ENCODE measurements at regions not wholly inside any gene's neighbourhood (a gene's known extent, or its start where the extent isn't known, plus 50 kb on each side); places are given as distances from the start of the nearest gene placed in this dataset.

DNA sequence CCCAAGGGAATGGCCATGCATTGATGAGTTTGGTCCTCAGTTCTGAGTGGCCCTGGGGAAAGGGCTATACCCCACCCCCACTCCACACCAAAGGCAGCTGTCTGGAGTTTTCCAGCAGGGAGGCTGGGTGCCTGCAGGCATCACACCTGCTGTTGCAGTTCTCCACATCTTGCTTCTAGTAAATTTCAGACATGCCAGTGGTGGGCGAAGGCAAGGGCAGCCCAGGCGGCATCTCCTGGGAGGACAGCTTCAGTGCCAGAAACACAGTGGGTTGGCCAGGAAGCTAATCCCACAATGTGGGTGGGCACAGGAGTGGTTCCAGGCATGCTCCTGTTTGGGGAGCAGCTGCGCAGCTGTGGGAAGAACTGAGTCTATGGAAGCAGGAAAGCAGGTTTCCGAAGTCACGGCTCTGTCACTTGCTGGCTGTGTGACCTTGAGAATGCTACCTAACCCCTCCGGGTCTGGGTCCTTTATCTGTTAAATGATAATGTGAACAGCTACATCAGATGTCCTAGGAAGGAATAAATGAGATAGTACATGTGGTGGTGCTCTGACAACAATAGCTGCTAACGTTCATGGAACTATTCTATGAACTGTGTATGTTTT is 84.6 kb upstream of the SPTBN1 start:
- no peak overlapping the region for H3K27ac Mint-ChIP-seq (ENCODE audit: unreplicated experiment)
- no peaks in the 10 kb centered on the region for H3K27me3 Mint-ChIP-seq (ENCODE audit: low read depth)
- H3K36me3 Mint-ChIP-seq (ENCODE audit: low read depth), result peaks cover 5% of the 10 kb centered on the region
- DNase-seq (ENCODE audit: low read depth, low spot score), result no peak
- H3K4me3 Mint-ChIP-seq, result no peak overlapping the region
- TF ChIP-seq, protein P1, sequence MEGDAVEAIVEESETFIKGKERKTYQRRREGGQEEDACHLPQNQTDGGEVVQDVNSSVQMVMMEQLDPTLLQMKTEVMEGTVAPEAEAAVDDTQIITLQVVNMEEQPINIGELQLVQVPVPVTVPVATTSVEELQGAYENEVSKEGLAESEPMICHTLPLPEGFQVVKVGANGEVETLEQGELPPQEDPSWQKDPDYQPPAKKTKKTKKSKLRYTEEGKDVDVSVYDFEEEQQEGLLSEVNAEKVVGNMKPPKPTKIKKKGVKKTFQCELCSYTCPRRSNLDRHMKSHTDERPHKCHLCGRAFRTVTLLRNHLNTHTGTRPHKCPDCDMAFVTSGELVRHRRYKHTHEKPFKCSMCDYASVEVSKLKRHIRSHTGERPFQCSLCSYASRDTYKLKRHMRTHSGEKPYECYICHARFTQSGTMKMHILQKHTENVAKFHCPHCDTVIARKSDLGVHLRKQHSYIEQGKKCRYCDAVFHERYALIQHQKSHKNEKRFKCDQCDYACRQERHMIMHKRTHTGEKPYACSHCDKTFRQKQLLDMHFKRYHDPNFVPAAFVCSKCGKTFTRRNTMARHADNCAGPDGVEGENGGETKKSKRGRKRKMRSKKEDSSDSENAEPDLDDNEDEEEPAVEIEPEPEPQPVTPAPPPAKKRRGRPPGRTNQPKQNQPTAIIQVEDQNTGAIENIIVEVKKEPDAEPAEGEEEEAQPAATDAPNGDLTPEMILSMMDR (conservative IDR thresholded peaks at IDR 0.05), result no peak
- peaks cover 14% of the 10 kb centered on the region for H3K9me3 Mint-ChIP-seq
- H3K4me1 Mint-ChIP-seq, result peaks cover 23% of the 10 kb centered on the region

DNA sequence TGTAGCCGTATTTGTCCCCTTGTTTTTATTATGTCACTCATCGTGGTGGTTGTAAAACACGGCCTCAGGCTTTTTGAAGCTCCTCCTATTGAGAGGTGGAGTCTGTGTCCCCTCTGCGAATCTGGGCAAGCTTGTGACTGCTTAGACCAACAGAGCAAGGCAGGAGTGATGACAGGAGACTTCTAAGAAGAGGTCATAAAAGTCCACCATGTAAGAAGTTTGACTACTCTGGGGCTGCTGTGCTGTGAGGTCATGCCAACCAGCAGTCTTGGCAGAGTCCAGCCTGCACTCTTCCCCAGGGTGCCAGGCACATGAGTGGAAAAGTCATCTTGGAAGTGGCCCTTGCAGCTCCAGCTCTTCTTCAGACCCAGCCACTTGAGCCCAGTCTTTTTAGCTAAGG is 83.8 kb upstream of the SPTBN1 start:
- Mint-ChIP-seq H3K4me1 (peaks cover 28% of the 10 kb centered on the region), H3K27ac (ENCODE audit: unreplicated experiment) (no peak overlapping the region), H3K4me3 (no peak overlapping the region), H3K9me3 (peaks cover 13% of the 10 kb centered on the region), H3K36me3 (ENCODE audit: low read depth) (peaks cover 5% of the 10 kb centered on the region), H3K27me3 (ENCODE audit: low read depth) (no peaks in the 10 kb centered on the region)
- TF ChIP-seq, protein P1 (conservative IDR thresholded peaks at IDR 0.05), result no peak
- no peak for DNase-seq (ENCODE audit: low read depth, low spot score)

DNA sequence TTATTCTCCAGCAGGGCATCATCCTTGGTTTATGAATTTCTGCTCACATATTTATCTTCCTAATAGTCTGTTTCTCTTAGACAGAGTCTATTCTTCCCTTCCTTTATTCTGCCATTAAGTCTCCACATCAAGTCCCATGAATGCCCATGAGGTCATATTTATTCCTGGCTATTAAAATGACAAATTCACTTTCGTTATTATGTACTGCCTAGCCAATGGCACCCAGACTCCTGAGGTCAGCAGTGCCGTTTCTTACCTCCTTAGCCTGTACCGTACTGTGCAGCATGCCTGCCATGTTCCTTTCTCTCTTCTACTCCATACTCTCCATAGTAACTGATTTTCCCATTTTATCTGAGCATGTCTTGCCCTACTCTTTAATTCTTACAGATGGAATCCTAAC is 82.3 kb upstream of the SPTBN1 start:
- no peaks in the 10 kb centered on the region for H3K36me3 Mint-ChIP-seq (ENCODE audit: low read depth)
- TF ChIP-seq, protein P1 (conservative IDR thresholded peaks at IDR 0.05), result no peak
- DNase-seq (ENCODE audit: low read depth, low spot score), result no peak
- no peak overlapping the region for H3K4me3 Mint-ChIP-seq
- peaks cover 30% of the 10 kb centered on the region for H3K4me1 Mint-ChIP-seq
- no peak overlapping the region for H3K27ac Mint-ChIP-seq (ENCODE audit: unreplicated experiment)
- H3K9me3 Mint-ChIP-seq, result peaks cover 4% of the 10 kb centered on the region
- no peaks in the 10 kb centered on the region for H3K27me3 Mint-ChIP-seq (ENCODE audit: low read depth)

DNA sequence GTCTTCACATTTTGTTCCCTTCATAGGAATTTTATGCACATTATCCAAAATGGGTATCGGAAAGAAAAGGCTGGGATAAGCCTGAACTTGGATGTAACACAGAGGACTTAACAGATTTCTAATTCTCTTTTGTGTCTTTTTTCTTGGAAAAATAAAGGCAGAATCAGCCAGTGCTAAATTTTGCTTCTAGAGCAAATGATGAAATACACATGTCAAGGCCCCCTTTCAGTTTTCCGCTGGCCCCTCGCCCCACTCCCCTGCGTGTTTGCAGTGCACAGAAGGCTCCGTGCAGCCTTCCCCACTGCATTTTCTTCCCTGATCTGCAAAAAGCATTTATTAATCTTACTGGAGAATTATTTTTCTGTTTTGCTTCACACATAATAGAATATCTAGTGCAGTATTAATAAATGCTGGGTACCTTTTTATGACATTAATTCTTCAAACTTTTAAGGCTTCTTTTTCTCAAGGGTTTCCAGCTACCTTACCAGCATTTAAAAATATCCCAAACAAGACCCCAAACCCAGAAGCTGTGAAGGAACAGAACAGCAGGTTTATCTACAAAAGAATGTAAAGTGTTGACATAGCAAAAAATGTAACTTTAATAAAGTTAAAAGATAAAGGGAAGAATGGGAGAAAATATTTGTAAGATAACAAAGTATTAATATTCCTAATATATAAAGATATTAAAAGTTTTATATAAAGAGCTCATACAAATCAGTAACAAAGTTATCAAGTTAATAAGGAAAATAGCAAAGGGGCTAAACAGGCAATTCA is 81.3 kb upstream of the SPTBN1 start:
- TF ChIP-seq, protein P1 (conservative IDR thresholded peaks at IDR 0.05), result no peak
- H3K27ac Mint-ChIP-seq (ENCODE audit: unreplicated experiment), result no peak overlapping the region
- H3K27me3 Mint-ChIP-seq (ENCODE audit: low read depth), result no peaks in the 10 kb centered on the region
- H3K4me1 Mint-ChIP-seq, result peaks cover 36% of the 10 kb centered on the region
- H3K4me3 Mint-ChIP-seq, result no peak overlapping the region
- H3K9me3 Mint-ChIP-seq, result no peaks in the 10 kb centered on the region
- no peaks in the 10 kb centered on the region for H3K36me3 Mint-ChIP-seq (ENCODE audit: low read depth)
- DNase-seq (ENCODE audit: low read depth, low spot score), result no peak

DNA sequence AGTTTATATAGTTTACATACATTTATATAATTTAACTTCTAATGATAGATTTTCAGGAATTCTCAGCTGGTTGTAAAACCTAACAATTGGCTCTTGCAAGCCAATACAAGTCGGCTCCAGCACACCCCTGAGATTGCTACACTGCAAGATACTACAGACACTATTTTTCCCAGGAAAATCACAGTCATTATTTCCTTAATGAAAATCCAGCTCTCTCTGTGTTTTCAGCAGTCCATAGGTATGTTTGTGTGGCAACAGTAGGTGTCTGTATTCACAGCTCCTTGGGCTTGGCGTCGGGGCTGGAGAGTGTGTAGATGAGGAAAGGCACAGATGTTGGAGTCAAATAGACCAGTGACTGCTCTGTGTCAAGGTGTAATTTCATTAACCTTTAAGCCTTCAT is 78.7 kb upstream of the SPTBN1 start:
- Mint-ChIP-seq H3K4me1 (peaks cover 41% of the 10 kb centered on the region), H3K27ac (ENCODE audit: unreplicated experiment) (no peak overlapping the region), H3K36me3 (ENCODE audit: low read depth) (no peaks in the 10 kb centered on the region), H3K27me3 (ENCODE audit: low read depth) (no peaks in the 10 kb centered on the region), H3K4me3 (no peak overlapping the region), H3K9me3 (peaks cover under 1% of the 10 kb centered on the region)
- DNase-seq (ENCODE audit: low read depth, low spot score), result no peak
- TF ChIP-seq, protein P1 (conservative IDR thresholded peaks at IDR 0.05), result no peak

Data from neural crest cell (in vitro differentiated cells).